ENCODE measurements at regions not wholly inside any gene's neighbourhood (a gene's known extent, or its start where the extent isn't known, plus 50 kb on each side); places are given as distances from the start of the nearest gene placed in this dataset.

GRCh38 chr5:124318661-124319060 is 427.8 kb downstream of the ZNF608 start (continued):
- no peak for TF ChIP-seq PBX3 (IDR thresholded peaks at IDR 0.05)
- TF ChIP-seq ELF1 (IDR thresholded peaks at IDR 0.05): no peak
- no peak for TF ChIP-seq TAF1 (IDR thresholded peaks at IDR 0.05; ENCODE audit: borderline replicate concordance, low read depth, low read length)
- TF ChIP-seq MEF2A (IDR thresholded peaks at IDR 0.05; ENCODE audit: borderline replicate concordance, low read depth): no peak
- no peak for TF ChIP-seq IRF3 (IDR thresholded peaks at IDR 0.05; ENCODE audit: low read depth, low read length)
- TF ChIP-seq MXI1 (IDR thresholded peaks at IDR 0.05; ENCODE audit: low read depth, low read length): no peak

GRCh38 chr5:124317451-124317850 is 429.0 kb downstream of the ZNF608 start:
- Histone ChIP-seq H3K36me3 (replicated peaks in 1 of 2; ENCODE audit: control insufficient read depth in 1 of 2, insufficient read depth in 2 of 2, low read length in 1 of 2) (no peaks in the 10 kb centered on the region), H3K79me2 (ENCODE audit: insufficient read depth) (no peaks in the 10 kb centered on the region), H2AFZ (ENCODE audit: low read depth) (no peak overlapping the region), H3F3A (replicated peaks; ENCODE audit: insufficient read depth) (peaks cover 4% of the 10 kb centered on the region), H3K9ac (no peak overlapping the region), H3K27me3 (ENCODE audit: insufficient read depth) (no peaks in the 10 kb centered on the region), H3K9me3 (no peaks in the 10 kb centered on the region), H3K4me2 (no peak overlapping the region), H4K20me1 (ENCODE audit: insufficient read depth) (no peaks in the 10 kb centered on the region), H3K4me1 (ENCODE audit: control insufficient read depth in 1 of 2, insufficient read depth in 2 of 2, low read depth in 1 of 2, low read length in 1 of 2) (no peaks in the 10 kb centered on the region), H3K27ac (ENCODE audit: low read depth in 2 of 2, low read length in 1 of 2) (no peak overlapping the region), H3K9me2 (no peaks in the 10 kb centered on the region), H3K4me3 (ENCODE audit: low read depth in 2 of 2, low read length in 1 of 2) (no peak overlapping the region)
- 75% methylated on average over 3 of the region's 3 CpGs for WGBS (ENCODE audit: low lambda C conversion rate)
- ChIA-PET POLR2A (no interaction called here), CTCF (no interaction called here)
- no peak for TF ChIP-seq PBX3 (IDR thresholded peaks at IDR 0.05)
- no peak for TF ChIP-seq RCOR1 (IDR thresholded peaks at IDR 0.05; ENCODE audit: low read length)
- TF ChIP-seq RAD21 (IDR thresholded peaks at IDR 0.05; ENCODE audit: low read length): no peak
- no peak for TF ChIP-seq MXI1 (IDR thresholded peaks at IDR 0.05; ENCODE audit: low read depth, low read length)
- TF ChIP-seq SIN3A (IDR thresholded peaks at IDR 0.05; ENCODE audit: borderline replicate concordance, low read depth, low read length): no peak
- TF ChIP-seq USF2 (IDR thresholded peaks at IDR 0.05; ENCODE audit: borderline replicate concordance, low read depth, low read length): no peak
- TF ChIP-seq GATA2 (CRISPR knock-in tag; IDR thresholded peaks at IDR 0.05): no peak
- TF ChIP-seq GABPA (IDR thresholded peaks at IDR 0.05; ENCODE audit: low read depth): no peak
- no peak for TF ChIP-seq CHD2 (IDR thresholded peaks at IDR 0.05; ENCODE audit: low read length, partially characterized antibody)
- no peak for DNase-seq

Measured in SK-N-SH (cell line).